A673 (cell line): ENCODE measurements at regions not wholly inside any gene's neighbourhood (a gene's known extent, or its start where the extent isn't known, plus 50 kb on each side); places are given as distances from the start of the nearest gene placed in this dataset.

Experiments
- BruUV-seq: library from RNA; stranded (reverse); fragments of 400-500 nt; replicated peaks from 2 replicates; lab custom pipeline; 2021; lab: Mats Ljungman, UMichigan
- CTCF ChIA-PET: fragments of 300-600 bp; sonication (Branson Sonifier 250); formaldehyde crosslinking; loops from one replicate; lab custom pipeline; 2022; ENCODE audit warnings: antibody characterized with exemption; lab: Charles Lee
- POLR2A ChIA-PET: fragments of 300-600 bp; sonication (Branson Sonifier 250); formaldehyde crosslinking; loops from one replicate; lab custom pipeline; 2022; ENCODE audit warnings: antibody characterized with exemption; ENCODE audit not compliant: low non-redundant PET; lab: Charles Lee
- DNase-seq: peaks from one replicate; pipeline ENCODE4 v3.0.0-alpha.2; 2015; ENCODE audit warnings: low spot score
- H3K27ac ChIP-seq: fragments of 200-600 bp; sonication (generic); 2 replicates; pipeline ENCODE4 v1.5.1; 2016; ENCODE audit warnings: mixed run types, low read depth, mild to moderate bottlenecking, mixed read lengths, antibody characterized with exemption, low read length; ENCODE audit not compliant: poor library complexity, severe bottlenecking
- H3K27me3 ChIP-seq: fragments of 200-600 bp; sonication (generic); replicated peaks from 2 replicates; pipeline ENCODE4 v1.6.1; 2017; ENCODE audit warnings: mixed run types, low read depth, mild to moderate bottlenecking, mixed read lengths, antibody characterized with exemption, low read length; ENCODE audit not compliant: insufficient read depth, poor library complexity
- H3K36me3 ChIP-seq: fragments of 200-600 bp; sonication (generic); 2 replicates; pipeline ENCODE4 v1.6.1; 2016; ENCODE audit warnings: mixed run types, mild to moderate bottlenecking, mixed read lengths, antibody characterized with exemption, low read length; ENCODE audit not compliant: insufficient read depth, poor library complexity, severe bottlenecking
- H3K4me1 ChIP-seq: fragments of 200-600 bp; sonication (generic); 2 replicates; pipeline ENCODE4 v1.6.1; 2017; ENCODE audit warnings: mixed run types, mild to moderate bottlenecking, mixed read lengths, antibody characterized with exemption, low read length; ENCODE audit not compliant: insufficient read depth, poor library complexity, severe bottlenecking
- H3K4me3 ChIP-seq: fragments of 200-600 bp; sonication (generic); 2 replicates; pipeline ENCODE4 v1.5.1; 2016; ENCODE audit warnings: low read depth, mixed run types, mild to moderate bottlenecking, mixed read lengths, low read length; ENCODE audit not compliant: poor library complexity, severe bottlenecking
- H3K9me3 ChIP-seq: fragments of 200-600 bp; sonication (generic); 2 replicates; pipeline ENCODE4 v1.6.1; 2016; ENCODE audit warnings: mixed run types, low read depth, mild to moderate bottlenecking, mixed read lengths, antibody characterized with exemption, low read length; ENCODE audit not compliant: poor library complexity, severe bottlenecking
- EZH2 ChIP-seq: fragments of 200-600 bp; sonication (generic); IDR thresholded peaks from 2 replicates; pipeline ENCODE4 v1.6.1; 2017; ENCODE audit warnings: borderline replicate concordance, low read depth, mild to moderate bottlenecking, mixed read lengths, antibody characterized with exemption, low read length; ENCODE audit not compliant: poor library complexity, severe bottlenecking
- intact Hi-C: fragments of 100-400 bp; cut with micrococcal nuclease; formaldehyde crosslinking; loops from one replicate; pipeline ENCODE4 v1.10.0; 2022; ENCODE audit not compliant: unreplicated experiment
- TF ChIP-seq, protein P1 (sequence below): fragments of 300-800, 200-600 bp; sonication (generic); conservative IDR thresholded peaks from 2 replicates; pipeline ENCODE4 v1.5.1; 2017; ENCODE audit warnings: low read depth, mild to moderate bottlenecking, antibody characterized with exemption, low read length, moderate library complexity, mixed read lengths

- CTCF ChIA-PET: no interaction called here
- no peak for TF ChIP-seq EZH2
- TF ChIP-seq, protein P1, sequence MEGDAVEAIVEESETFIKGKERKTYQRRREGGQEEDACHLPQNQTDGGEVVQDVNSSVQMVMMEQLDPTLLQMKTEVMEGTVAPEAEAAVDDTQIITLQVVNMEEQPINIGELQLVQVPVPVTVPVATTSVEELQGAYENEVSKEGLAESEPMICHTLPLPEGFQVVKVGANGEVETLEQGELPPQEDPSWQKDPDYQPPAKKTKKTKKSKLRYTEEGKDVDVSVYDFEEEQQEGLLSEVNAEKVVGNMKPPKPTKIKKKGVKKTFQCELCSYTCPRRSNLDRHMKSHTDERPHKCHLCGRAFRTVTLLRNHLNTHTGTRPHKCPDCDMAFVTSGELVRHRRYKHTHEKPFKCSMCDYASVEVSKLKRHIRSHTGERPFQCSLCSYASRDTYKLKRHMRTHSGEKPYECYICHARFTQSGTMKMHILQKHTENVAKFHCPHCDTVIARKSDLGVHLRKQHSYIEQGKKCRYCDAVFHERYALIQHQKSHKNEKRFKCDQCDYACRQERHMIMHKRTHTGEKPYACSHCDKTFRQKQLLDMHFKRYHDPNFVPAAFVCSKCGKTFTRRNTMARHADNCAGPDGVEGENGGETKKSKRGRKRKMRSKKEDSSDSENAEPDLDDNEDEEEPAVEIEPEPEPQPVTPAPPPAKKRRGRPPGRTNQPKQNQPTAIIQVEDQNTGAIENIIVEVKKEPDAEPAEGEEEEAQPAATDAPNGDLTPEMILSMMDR: no peak
- no peak for DNase-seq
- Histone ChIP-seq H3K4me1 (no peaks in the 10 kb centered on the region), H3K27ac (no peak overlapping the region), H3K9me3 (peaks cover 3% of the 10 kb centered on the region), H3K4me3 (no peak overlapping the region), H3K36me3 (no peaks in the 10 kb centered on the region), H3K27me3 (peaks cover 8% of the 10 kb centered on the region)
- BruUV-seq: no TSS peak
- POLR2A ChIA-PET: no interaction called here
- intact Hi-C loops: no loop called here
Observed at GRCh38 chr6:134691180-134691579, 258.7 kb downstream of the ALDH8A1 start.

DNA sequence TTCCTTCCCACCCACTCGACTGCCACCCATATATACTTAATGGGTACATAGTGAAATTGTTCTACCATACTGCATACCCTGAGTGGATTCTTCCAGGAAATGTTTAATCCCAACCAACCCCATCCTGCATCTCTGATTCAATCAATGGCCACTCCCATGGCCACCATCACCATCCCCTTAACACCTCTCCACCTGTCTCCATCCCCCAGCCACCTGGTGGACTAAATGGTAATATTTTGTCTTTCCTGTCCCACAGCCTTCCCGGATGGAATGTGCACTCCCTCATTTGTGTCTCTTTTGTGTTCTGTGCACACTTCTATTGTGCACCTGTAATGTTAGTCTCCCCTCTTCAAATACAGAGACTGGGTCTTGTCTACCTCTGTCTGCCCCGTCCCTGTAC lies 259.9 kb downstream of the ALDH8A1 start:
- peaks cover 8% of the 10 kb centered on the region for H3K27me3 ChIP-seq
- H3K4me3 ChIP-seq: no peak overlapping the region
- DNase-seq: no peak
- POLR2A ChIA-PET: no interaction called here
- no peaks in the 10 kb centered on the region for H3K36me3 ChIP-seq
- intact Hi-C loops: no loop called here
- no peak for TF ChIP-seq EZH2
- TF ChIP-seq, protein P1: no peak
- CTCF ChIA-PET: no interaction called here
- BruUV-seq: no TSS peak
- H3K9me3 ChIP-seq: no peaks in the 10 kb centered on the region
- no peaks in the 10 kb centered on the region for H3K4me1 ChIP-seq
- H3K27ac ChIP-seq: no peak overlapping the region

- no peaks in the 10 kb centered on the region for H3K9me3 ChIP-seq
- no peak overlapping the region for H3K4me3 ChIP-seq
- H3K36me3 ChIP-seq: no peaks in the 10 kb centered on the region
- peaks cover 3% of the 10 kb centered on the region for H3K4me1 ChIP-seq
- no peak for DNase-seq
- BruUV-seq: no TSS peak
- no peak overlapping the region for H3K27ac ChIP-seq
- H3K27me3 ChIP-seq: peaks cover 8% of the 10 kb centered on the region
- ChIA-PET POLR2A (no interaction called here), CTCF (no interaction called here)
- intact Hi-C loops: no loop called here
- TF ChIP-seq, protein P1: no peak
- TF ChIP-seq EZH2: no peak
Observed at GRCh38 chr6:134689641-134690040, 260.3 kb downstream of the ALDH8A1 start.
